ENCODE measurements at regions not wholly inside any gene's neighbourhood (a gene's known extent, or its start where the extent isn't known, plus 50 kb on each side); places are given as distances from the start of the nearest gene placed in this dataset.

DNA sequence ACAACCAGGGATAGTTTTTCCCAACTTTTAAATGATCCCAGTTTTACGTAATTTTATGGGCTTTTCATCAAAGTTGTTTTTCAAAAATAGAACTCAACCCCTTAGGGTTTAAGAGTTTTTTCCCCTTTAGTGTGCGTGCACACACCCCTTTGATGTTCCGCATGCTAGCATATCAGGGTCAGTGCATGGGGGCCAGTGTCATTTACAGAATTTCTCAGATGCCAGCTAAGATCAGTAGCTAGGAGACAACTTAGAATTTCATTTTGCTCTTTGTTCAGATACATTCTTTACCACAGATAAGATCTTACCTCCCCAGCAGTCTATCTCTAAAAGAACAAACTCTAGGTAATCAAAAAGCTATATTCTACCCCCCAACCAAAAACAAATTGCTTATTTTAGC, 238.5 kb upstream of the SASH1 start:
- POLR2A ChIA-PET: no interaction called here
- CTCF ChIA-PET: no interaction called here
- no peak overlapping the region for H3K4me3 Mint-ChIP-seq
- no peak overlapping the region for H3K27ac Mint-ChIP-seq
- H3K4me1 Mint-ChIP-seq: peaks cover 12% of the 10 kb centered on the region; the same call in 1 of the 2 replicates
- peaks cover 5% of the 10 kb centered on the region for H3K9me3 Mint-ChIP-seq
- TF ChIP-seq, protein P1, sequence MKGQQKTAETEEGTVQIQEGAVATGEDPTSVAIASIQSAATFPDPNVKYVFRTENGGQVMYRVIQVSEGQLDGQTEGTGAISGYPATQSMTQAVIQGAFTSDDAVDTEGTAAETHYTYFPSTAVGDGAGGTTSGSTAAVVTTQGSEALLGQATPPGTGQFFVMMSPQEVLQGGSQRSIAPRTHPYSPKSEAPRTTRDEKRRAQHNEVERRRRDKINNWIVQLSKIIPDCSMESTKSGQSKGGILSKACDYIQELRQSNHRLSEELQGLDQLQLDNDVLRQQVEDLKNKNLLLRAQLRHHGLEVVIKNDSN (CRISPR knock-in tag; IDR thresholded peaks at IDR 0.05): no peak
- DNase-seq (ENCODE audit: low spot score) (no peak), ATAC-seq (no peak)
- no peaks in the 10 kb centered on the region for H3K36me3 Mint-ChIP-seq
- H3K27me3 Mint-ChIP-seq (ENCODE audit: low read depth): no peaks in the 10 kb centered on the region

DNA sequence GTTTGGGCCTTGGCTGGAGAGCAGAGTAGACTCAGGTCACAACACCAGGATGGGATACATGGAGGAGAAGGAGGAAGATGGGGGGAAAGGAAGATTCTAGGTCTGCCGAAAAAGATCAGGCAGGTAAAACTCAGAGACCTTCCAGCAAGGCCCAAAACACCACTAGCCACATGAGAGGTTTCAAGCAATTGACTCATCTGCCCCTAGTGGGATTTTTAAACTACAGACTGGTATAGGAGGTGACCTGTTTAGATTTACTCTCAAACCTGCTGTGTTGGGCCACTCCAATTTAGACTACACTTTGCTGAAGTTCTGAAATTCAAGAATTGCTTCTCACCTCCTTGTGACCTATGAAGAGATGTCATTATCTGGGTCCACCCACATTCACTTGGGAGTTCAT, 236.9 kb upstream of the SASH1 start:
- ChIA-PET POLR2A (no interaction called here), CTCF (no interaction called here)
- DNase-seq (ENCODE audit: low spot score) (no peak), ATAC-seq (peak; percentile 68)
- H3K27me3 Mint-ChIP-seq (ENCODE audit: low read depth): no peaks in the 10 kb centered on the region
- no peaks in the 10 kb centered on the region for H3K36me3 Mint-ChIP-seq
- H3K4me1 Mint-ChIP-seq: peaks cover 12% of the 10 kb centered on the region; the same call in 1 of the 2 replicates
- TF ChIP-seq ZNF121 (CRISPR knock-in tag; IDR thresholded peaks at IDR 0.05) (no peak), NR1H2 (CRISPR knock-in tag; IDR thresholded peaks at IDR 0.05) (no peak), FOXK1 (CRISPR knock-in tag; IDR thresholded peaks at IDR 0.05) (no peak), NFATC4 (CRISPR knock-in tag; IDR thresholded peaks at IDR 0.05) (no peak), ETV6 (CRISPR knock-in tag; IDR thresholded peaks at IDR 0.05) (no peak)
- TF ChIP-seq, protein P2, sequence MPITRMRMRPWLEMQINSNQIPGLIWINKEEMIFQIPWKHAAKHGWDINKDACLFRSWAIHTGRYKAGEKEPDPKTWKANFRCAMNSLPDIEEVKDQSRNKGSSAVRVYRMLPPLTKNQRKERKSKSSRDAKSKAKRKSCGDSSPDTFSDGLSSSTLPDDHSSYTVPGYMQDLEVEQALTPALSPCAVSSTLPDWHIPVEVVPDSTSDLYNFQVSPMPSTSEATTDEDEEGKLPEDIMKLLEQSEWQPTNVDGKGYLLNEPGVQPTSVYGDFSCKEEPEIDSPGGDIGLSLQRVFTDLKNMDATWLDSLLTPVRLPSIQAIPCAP (CRISPR knock-in tag; IDR thresholded peaks at IDR 0.05): no peak
- TF ChIP-seq, protein P3, sequence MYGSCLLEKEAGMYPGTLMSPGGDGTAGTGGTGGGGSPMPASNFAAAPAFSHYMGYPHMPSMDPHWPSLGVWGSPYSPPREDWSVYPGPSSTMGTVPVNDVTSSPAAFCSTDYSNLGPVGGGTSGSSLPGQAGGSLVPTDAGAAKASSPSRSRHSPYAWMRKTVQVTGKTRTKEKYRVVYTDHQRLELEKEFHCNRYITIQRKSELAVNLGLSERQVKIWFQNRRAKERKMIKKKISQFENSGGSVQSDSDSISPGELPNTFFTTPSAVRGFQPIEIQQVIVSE (CRISPR knock-in tag; IDR thresholded peaks at IDR 0.05; ENCODE audit: borderline replicate concordance): no peak
- TF ChIP-seq, protein P4, sequence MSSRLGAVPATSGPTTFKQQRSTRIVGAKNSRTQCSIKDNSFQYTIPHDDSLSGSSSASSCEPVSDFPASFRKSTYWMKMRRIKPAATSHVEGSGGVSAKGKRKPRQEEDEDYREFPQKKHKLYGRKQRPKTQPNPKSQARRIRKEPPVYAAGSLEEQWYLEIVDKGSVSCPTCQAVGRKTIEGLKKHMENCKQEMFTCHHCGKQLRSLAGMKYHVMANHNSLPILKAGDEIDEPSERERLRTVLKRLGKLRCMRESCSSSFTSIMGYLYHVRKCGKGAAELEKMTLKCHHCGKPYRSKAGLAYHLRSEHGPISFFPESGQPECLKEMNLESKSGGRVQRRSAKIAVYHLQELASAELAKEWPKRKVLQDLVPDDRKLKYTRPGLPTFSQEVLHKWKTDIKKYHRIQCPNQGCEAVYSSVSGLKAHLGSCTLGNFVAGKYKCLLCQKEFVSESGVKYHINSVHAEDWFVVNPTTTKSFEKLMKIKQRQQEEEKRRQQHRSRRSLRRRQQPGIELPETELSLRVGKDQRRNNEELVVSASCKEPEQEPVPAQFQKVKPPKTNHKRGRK (CRISPR knock-in tag; IDR thresholded peaks at IDR 0.05; ENCODE audit: borderline replicate concordance): no peak
- TF ChIP-seq, protein P5, sequence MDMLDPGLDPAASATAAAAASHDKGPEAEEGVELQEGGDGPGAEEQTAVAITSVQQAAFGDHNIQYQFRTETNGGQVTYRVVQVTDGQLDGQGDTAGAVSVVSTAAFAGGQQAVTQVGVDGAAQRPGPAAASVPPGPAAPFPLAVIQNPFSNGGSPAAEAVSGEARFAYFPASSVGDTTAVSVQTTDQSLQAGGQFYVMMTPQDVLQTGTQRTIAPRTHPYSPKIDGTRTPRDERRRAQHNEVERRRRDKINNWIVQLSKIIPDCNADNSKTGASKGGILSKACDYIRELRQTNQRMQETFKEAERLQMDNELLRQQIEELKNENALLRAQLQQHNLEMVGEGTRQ (CRISPR knock-in tag; IDR thresholded peaks at IDR 0.05): no peak
- TF ChIP-seq, protein P6, sequence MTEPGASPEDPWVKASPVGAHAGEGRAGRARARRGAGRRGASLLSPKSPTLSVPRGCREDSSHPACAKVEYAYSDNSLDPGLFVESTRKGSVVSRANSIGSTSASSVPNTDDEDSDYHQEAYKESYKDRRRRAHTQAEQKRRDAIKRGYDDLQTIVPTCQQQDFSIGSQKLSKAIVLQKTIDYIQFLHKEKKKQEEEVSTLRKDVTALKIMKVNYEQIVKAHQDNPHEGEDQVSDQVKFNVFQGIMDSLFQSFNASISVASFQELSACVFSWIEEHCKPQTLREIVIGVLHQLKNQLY (CRISPR knock-in tag; IDR thresholded peaks at IDR 0.05): no peak
- no peak overlapping the region for H3K27ac Mint-ChIP-seq
- peaks cover 5% of the 10 kb centered on the region for H3K9me3 Mint-ChIP-seq
- no peak overlapping the region for H3K4me3 Mint-ChIP-seq

DNA sequence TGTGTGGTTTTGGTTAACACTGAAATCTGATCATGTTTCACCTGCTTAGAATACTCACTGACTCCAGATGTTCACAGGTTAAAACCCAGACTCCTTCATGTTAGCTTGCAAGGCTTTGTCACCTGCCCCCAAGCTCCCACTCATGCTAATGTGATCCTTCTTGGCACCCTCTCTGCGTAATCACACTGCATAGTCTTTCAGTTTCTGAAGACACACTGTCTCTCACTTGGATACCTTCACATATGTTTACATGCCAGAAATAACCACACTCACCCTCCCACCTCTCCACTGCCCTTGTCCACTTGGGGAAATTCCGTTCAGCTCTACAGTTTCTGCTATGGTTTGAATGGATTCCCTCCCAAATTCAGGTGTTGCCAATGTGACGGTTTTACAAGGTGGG, 234.7 kb upstream of the SASH1 start:
- H3K27me3 Mint-ChIP-seq (ENCODE audit: low read depth): no peaks in the 10 kb centered on the region

More for the DNA sequence above, 234.7 kb upstream of the SASH1 start:
- H3K27ac Mint-ChIP-seq: no peak overlapping the region
- no peak overlapping the region for H3K4me3 Mint-ChIP-seq
- DNase-seq (ENCODE audit: low spot score) (no peak), ATAC-seq (no peak)
- H3K9me3 Mint-ChIP-seq: peaks cover 5% of the 10 kb centered on the region
- H3K4me1 Mint-ChIP-seq: peaks cover 6% of the 10 kb centered on the region; the same call in 1 of the 2 replicates
- H3K36me3 Mint-ChIP-seq: no peaks in the 10 kb centered on the region
- CTCF ChIA-PET: no interaction called here
- TF ChIP-seq NFATC4 (CRISPR knock-in tag; IDR thresholded peaks at IDR 0.05) (no peak), TCF7 (CRISPR knock-in tag; IDR thresholded peaks at IDR 0.05; ENCODE audit: low read depth) (no peak), FOXP1 (CRISPR knock-in tag; IDR thresholded peaks at IDR 0.05; ENCODE audit: borderline replicate concordance) (no peak), NR3C1 (CRISPR knock-in tag; conservative IDR thresholded peaks at IDR 0.05; ENCODE audit: low read depth) (no peak), IRF2 (CRISPR knock-in tag; IDR thresholded peaks at IDR 0.05; ENCODE audit: borderline replicate concordance, low read depth) (no peak), ZNF317 (CRISPR knock-in tag; IDR thresholded peaks at IDR 0.05; ENCODE audit: borderline replicate concordance, low read depth) (no peak), TP53 (CRISPR knock-in tag; IDR thresholded peaks at IDR 0.05) (no peak), ZNF263 (CRISPR knock-in tag; IDR thresholded peaks at IDR 0.05; ENCODE audit: low read depth) (no peak), NFYB (CRISPR knock-in tag; conservative IDR thresholded peaks at IDR 0.05; ENCODE audit: low read depth) (no peak), EMX1 (CRISPR knock-in tag; IDR thresholded peaks at IDR 0.05) (no peak), ZNF138 (CRISPR knock-in tag; conservative IDR thresholded peaks at IDR 0.05) (no peak)
- TF ChIP-seq, protein P7, sequence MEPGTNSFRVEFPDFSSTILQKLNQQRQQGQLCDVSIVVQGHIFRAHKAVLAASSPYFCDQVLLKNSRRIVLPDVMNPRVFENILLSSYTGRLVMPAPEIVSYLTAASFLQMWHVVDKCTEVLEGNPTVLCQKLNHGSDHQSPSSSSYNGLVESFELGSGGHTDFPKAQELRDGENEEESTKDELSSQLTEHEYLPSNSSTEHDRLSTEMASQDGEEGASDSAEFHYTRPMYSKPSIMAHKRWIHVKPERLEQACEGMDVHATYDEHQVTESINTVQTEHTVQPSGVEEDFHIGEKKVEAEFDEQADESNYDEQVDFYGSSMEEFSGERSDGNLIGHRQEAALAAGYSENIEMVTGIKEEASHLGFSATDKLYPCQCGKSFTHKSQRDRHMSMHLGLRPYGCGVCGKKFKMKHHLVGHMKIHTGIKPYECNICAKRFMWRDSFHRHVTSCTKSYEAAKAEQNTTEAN (CRISPR knock-in tag; IDR thresholded peaks at IDR 0.05): no peak
- TF ChIP-seq, protein P8, sequence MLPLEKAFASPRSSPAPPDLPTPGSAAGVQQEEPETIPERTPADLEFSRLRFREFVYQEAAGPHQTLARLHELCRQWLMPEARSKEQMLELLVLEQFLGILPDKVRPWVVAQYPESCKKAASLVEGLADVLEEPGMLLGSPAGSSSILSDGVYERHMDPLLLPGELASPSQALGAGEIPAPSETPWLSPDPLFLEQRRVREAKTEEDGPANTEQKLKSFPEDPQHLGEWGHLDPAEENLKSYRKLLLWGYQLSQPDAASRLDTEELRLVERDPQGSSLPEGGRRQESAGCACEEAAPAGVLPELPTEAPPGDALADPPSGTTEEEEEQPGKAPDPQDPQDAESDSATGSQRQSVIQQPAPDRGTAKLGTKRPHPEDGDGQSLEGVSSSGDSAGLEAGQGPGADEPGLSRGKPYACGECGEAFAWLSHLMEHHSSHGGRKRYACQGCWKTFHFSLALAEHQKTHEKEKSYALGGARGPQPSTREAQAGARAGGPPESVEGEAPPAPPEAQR (CRISPR knock-in tag; IDR thresholded peaks at IDR 0.05): no peak
- TF ChIP-seq, protein P1 (CRISPR knock-in tag; IDR thresholded peaks at IDR 0.05): no peak
- TF ChIP-seq, protein P6 (CRISPR knock-in tag; IDR thresholded peaks at IDR 0.05): no peak
- POLR2A ChIA-PET: no interaction called here
